ENCODE measurements at regions not wholly inside any gene's neighbourhood (a gene's known extent, or its start where the extent isn't known, plus 50 kb on each side); places are given as distances from the start of the nearest gene placed in this dataset.
"Not testable (repeated sequence)": the region's sequence is repeated elsewhere in the genome, so short reads cannot be mapped to it uniquely, and the experiment has no call there.

GRCh38 chr18:55997151-55997561 lies 409.2 kb upstream of the TCF4 start:
- DNase-seq (no peak), ATAC-seq (replicated peaks) (no peak)
- Mint-ChIP-seq H3K9me3 (peaks cover 9 to 23% of the 10 kb centered on the region in 2 donors), H3K36me3 (ENCODE audit: insufficient read depth) (peaks cover 3% of the 10 kb centered on the region), H3K27ac (no peak overlapping the region), H3K4me3 (no peak overlapping the region), H3K4me1 (ENCODE audit: low read depth in 2 of 2) (no peaks in the 10 kb centered on the region), H3K27me3 (no peaks in the 10 kb centered on the region)

GRCh38 chr18:55996717-55997116 lies 408.7 kb upstream of the TCF4 start:
- Mint-ChIP-seq H3K36me3 (ENCODE audit: insufficient read depth) (peaks cover 3% of the 10 kb centered on the region), H3K4me3 (no peak overlapping the region), H3K9me3 (peaks cover 9 to 23% of the 10 kb centered on the region in 2 donors), H3K27me3 (no peaks in the 10 kb centered on the region), H3K4me1 (ENCODE audit: low read depth in 2 of 2) (no peaks in the 10 kb centered on the region), H3K27ac (no peak overlapping the region)
- ATAC-seq (replicated peaks), result no peak
- DNase-seq, result no peak

- no peak for ATAC-seq (replicated peaks)
- no peak overlapping the region for H3K27ac Mint-ChIP-seq
Measured at GRCh38 chr18:55990186-55990585, 402.2 kb upstream of the TCF4 start.

GRCh38 chr18:55988537-55988936 lies 400.5 kb upstream of the TCF4 start:
- Mint-ChIP-seq H3K27ac (no peak overlapping the region), H3K36me3 (ENCODE audit: insufficient read depth) (peaks cover 3% of the 10 kb centered on the region), H3K9me3 (peaks cover 0 to 2% of the 10 kb centered on the region in 2 donors), H3K4me3 (no peak overlapping the region), H3K4me1 (ENCODE audit: low read depth in 2 of 2) (no peaks in the 10 kb centered on the region), H3K27me3 (no peaks in the 10 kb centered on the region)
- ATAC-seq (replicated peaks) (no peak), DNase-seq (no peak)

More at GRCh38 chr18:55990186-55990585, 402.2 kb upstream of the TCF4 start:
- Mint-ChIP-seq H3K36me3 (ENCODE audit: insufficient read depth) (peaks cover 3% of the 10 kb centered on the region), H3K9me3 (peaks cover 0 to 2% of the 10 kb centered on the region in 2 donors), H3K27me3 (no peaks in the 10 kb centered on the region), H3K4me3 (no peak overlapping the region), H3K4me1 (ENCODE audit: low read depth in 2 of 2) (no peaks in the 10 kb centered on the region)
- no peak for DNase-seq

GRCh38 chr18:55983433-55983832 lies 395.4 kb upstream of the TCF4 start:
- no peaks in the 10 kb centered on the region for H3K36me3 Mint-ChIP-seq (ENCODE audit: insufficient read depth)
- no peaks in the 10 kb centered on the region for H3K4me1 Mint-ChIP-seq (ENCODE audit: low read depth in 2 of 2)
- H3K4me3 Mint-ChIP-seq, result no peak overlapping the region
- ATAC-seq (replicated peaks), result no peak
- H3K27me3 Mint-ChIP-seq, result no peaks in the 10 kb centered on the region
- peaks cover 0 to 7% of the 10 kb centered on the region in 2 donors for H3K9me3 Mint-ChIP-seq
- no peak overlapping the region for H3K27ac Mint-ChIP-seq
- no peak for DNase-seq

DNA sequence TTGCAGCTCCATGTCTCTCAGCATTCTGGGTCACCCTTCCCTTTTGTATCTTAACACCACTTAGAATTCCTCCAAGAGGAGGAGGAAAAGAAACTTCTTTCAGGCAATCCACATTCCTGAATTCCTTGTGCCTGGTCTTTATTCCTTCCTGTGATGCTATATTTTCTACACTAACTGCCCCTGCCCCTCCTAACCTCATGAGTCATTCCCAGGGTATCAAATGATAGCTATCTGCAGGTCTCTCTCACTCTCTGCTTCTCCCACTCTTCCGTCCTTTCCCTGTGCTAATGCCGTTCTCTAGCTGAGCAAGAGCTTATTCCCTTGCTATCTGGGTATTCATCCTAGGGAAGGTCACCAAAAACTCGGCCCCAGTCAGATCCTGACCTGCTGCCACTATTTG lies 395.0 kb upstream of the TCF4 start:
- Mint-ChIP-seq H3K36me3 (ENCODE audit: insufficient read depth) (no peaks in the 10 kb centered on the region), H3K4me3 (no peak overlapping the region), H3K9me3 (peaks cover 0 to 7% of the 10 kb centered on the region in 2 donors), H3K27ac (no peak overlapping the region), H3K27me3 (no peaks in the 10 kb centered on the region), H3K4me1 (ENCODE audit: low read depth in 2 of 2) (no peaks in the 10 kb centered on the region)
- ATAC-seq (replicated peaks) (no peak), DNase-seq (no peak)

GRCh38 chr18:55981712-55982475 lies 393.9 kb upstream of the TCF4 start:
- Mint-ChIP-seq H3K27me3 (no peaks in the 10 kb centered on the region), H3K27ac (no peak overlapping the region), H3K9me3 (peaks cover 0 to 7% of the 10 kb centered on the region in 2 donors), H3K4me1 (ENCODE audit: low read depth in 2 of 2) (no peaks in the 10 kb centered on the region), H3K4me3 (no peak overlapping the region), H3K36me3 (ENCODE audit: insufficient read depth) (no peaks in the 10 kb centered on the region)
- no peak for DNase-seq
- ATAC-seq (replicated peaks), result no peak

DNA sequence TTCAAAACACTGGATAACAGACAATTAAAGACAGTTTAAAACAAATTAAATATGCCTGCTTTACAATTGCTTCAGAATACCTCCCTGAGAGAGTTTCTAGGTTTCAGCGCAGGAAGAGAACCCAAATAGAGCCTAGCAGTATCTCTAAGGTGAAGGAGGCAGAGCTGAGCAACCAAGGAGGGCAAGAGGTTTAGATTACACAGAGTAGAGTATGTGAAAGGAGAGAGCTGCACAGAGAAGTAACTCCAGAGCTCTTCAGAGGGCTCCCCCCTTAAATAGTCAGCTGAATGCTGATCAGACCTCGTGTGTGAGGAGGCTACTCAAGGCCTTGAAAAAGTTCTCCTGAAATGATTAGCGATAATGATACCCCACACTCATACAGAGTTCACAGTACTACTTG lies 386.5 kb upstream of the TCF4 start:
- Mint-ChIP-seq H3K27me3 (no peaks in the 10 kb centered on the region), H3K4me1 (ENCODE audit: low read depth in 2 of 2) (no peaks in the 10 kb centered on the region), H3K36me3 (ENCODE audit: insufficient read depth) (no peaks in the 10 kb centered on the region), H3K27ac (no peak overlapping the region), H3K4me3 (no peak overlapping the region), H3K9me3 (peaks cover 7 to 8% of the 10 kb centered on the region in 2 donors)
- DNase-seq (no peak), ATAC-seq (replicated peaks) (no peak)

- peaks cover 8 to 9% of the 10 kb centered on the region in 2 donors for H3K9me3 Mint-ChIP-seq
- no peaks in the 10 kb centered on the region for H3K36me3 Mint-ChIP-seq (ENCODE audit: insufficient read depth)
- no peak overlapping the region for H3K27ac Mint-ChIP-seq
- DNase-seq (no peak), ATAC-seq (replicated peaks) (no peak)
- H3K27me3 Mint-ChIP-seq, result no peaks in the 10 kb centered on the region
- H3K4me3 Mint-ChIP-seq, result no peak overlapping the region
- no peaks in the 10 kb centered on the region for H3K4me1 Mint-ChIP-seq (ENCODE audit: low read depth in 2 of 2)
Measured at GRCh38 chr18:55968550-55968949, 380.6 kb upstream of the TCF4 start.

GRCh38 chr18:55967019-55967418 lies 379.0 kb upstream of the TCF4 start:
- Mint-ChIP-seq H3K27me3 (no peaks in the 10 kb centered on the region), H3K27ac (no peak overlapping the region), H3K4me3 (no peak overlapping the region), H3K36me3 (ENCODE audit: insufficient read depth) (no peaks in the 10 kb centered on the region), H3K4me1 (ENCODE audit: low read depth in 2 of 2) (no peaks in the 10 kb centered on the region), H3K9me3 (peaks cover 4 to 8% of the 10 kb centered on the region in 2 donors)
- ATAC-seq (replicated peaks), result no peak
- no peak for DNase-seq

GRCh38 chr18:55964171-55964570 lies 376.2 kb upstream of the TCF4 start:
- no peak for DNase-seq
- H3K36me3 Mint-ChIP-seq (ENCODE audit: insufficient read depth), result no peaks in the 10 kb centered on the region
- H3K27me3 Mint-ChIP-seq, result no peaks in the 10 kb centered on the region
- H3K9me3 Mint-ChIP-seq, result peaks cover 5 to 8% of the 10 kb centered on the region in 2 donors
- no peaks in the 10 kb centered on the region for H3K4me1 Mint-ChIP-seq (ENCODE audit: low read depth in 2 of 2)
- no peak overlapping the region for H3K4me3 Mint-ChIP-seq
- no peak for ATAC-seq (replicated peaks)
- H3K27ac Mint-ChIP-seq, result no peak overlapping the region

DNA sequence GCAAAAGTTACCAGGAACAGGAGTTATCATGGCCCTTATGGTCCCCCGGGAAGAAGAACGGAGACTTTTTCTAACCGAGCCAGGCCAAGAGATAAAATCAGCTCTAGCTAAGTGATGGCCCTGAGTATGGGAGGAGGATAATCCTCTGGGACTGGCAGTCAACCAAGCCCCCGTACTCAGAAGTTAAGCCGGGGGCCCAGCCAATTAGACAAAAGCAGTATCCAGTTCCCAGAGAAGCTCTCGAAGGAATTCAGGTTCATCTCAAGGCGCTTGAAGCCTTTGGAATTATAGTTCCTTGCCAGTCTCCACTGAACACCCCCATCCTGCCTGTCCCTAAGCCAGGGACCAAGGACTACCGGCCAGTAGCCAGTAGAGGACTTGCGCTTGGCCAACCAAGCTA lies 365.3 kb upstream of the TCF4 start:
- H3K4me1 Mint-ChIP-seq (ENCODE audit: low read depth in 2 of 2), result no peaks in the 10 kb centered on the region
- no peaks in the 10 kb centered on the region for H3K36me3 Mint-ChIP-seq (ENCODE audit: insufficient read depth)
- ATAC-seq (replicated peaks) (no peak), DNase-seq (no peak)
- H3K27me3 Mint-ChIP-seq, result no peaks in the 10 kb centered on the region
- H3K27ac Mint-ChIP-seq, result no peak overlapping the region
- no peak overlapping the region for H3K4me3 Mint-ChIP-seq
- peaks cover 12 to 15% of the 10 kb centered on the region in 2 donors for H3K9me3 Mint-ChIP-seq

DNA sequence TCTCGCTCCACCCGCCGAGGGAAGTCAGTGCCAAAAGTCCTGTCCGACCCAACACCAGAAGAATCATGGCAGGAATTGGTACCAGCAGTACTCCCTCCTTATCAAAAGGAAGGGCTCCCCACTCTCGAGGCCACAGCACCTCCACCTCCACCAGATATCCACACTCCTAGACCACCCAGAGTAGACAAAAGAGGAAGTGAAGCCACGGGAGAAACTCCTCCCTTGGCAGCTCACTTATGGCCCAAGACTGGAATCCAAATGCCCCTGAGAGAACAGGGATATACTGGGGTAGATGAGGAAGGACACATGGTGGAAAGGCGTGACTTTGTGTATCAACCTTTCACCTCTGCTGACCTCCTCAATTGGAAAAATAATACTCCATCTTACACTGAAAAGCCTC lies 363.7 kb upstream of the TCF4 start:
- not testable (repeated sequence) for H3K27me3 Mint-ChIP-seq; H3K27ac Mint-ChIP-seq; H3K4me3 Mint-ChIP-seq; H3K36me3 Mint-ChIP-seq (ENCODE audit: insufficient read depth); H3K4me1 Mint-ChIP-seq (ENCODE audit: low read depth in 2 of 2); DNase-seq; ATAC-seq (replicated peaks)
- H3K9me3 Mint-ChIP-seq, result peaks cover 15% of the 10 kb centered on the region in 2 donors

GRCh38 chr18:55950379-55951166 lies 362.6 kb upstream of the TCF4 start:
- Mint-ChIP-seq H3K27ac (no peak overlapping the region), H3K4me3 (no peak overlapping the region), H3K27me3 (no peaks in the 10 kb centered on the region), H3K4me1 (ENCODE audit: low read depth in 2 of 2) (no peaks in the 10 kb centered on the region), H3K9me3 (peaks cover 15 to 17% of the 10 kb centered on the region in 2 donors), H3K36me3 (ENCODE audit: insufficient read depth) (no peaks in the 10 kb centered on the region)
- DNase-seq (no peak), ATAC-seq (replicated peaks) (no peak)
